ENCODE measurements at regions not wholly inside any gene's neighbourhood (a gene's known extent, or its start where the extent isn't known, plus 50 kb on each side); places are given as distances from the start of the nearest gene placed in this dataset.

DNA sequence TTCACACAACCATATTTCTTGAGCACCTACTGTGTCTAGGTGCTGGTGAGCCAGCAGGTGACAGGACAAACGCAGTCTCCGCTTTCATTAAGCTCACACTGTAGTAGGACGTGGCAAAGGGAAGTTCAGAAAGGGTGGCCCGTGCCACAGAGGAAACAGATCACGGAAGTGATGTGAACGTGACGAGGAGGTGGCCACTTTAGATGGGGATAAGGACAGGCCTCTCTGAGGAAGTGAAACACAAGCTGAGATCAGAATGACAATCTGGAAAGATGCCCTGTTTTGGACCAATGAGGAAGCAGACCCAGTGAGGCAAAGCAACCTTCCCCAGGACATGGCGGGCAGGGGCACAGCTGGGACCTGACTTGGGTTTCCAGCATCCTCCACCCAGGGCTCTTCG lies 127.4 kb upstream of the PRMT8 start:
- peaks cover 12% of the 10 kb centered on the region for H3K27me3 Mint-ChIP-seq
- H3K27ac Mint-ChIP-seq, result peak overlapping the region in 1 of 3 donors; percentile 6

DNA sequence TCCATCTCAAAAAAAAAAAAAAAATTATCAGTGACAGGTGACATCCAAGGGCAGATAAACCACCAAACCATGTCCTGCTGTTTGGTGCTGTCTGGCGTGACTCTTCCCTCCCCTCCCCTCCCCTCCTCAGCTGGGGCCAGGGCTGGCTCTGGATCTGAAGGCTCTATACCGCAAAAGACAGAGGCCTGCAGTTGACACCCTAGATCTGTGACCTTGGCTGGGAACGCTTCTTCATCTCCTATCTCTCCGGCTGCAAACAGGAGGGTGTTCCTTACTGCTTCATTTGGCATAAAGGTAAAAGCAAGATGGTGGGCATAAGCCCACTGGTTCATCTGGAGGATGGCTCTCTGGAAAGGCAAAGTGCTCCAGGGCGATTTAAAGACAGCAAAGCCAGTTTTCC lies 126.8 kb upstream of the PRMT8 start:
- Mint-ChIP-seq H3K4me1 (peaks cover 0 to 8% (median 0%) of the 10 kb centered on the region in 3 donors), H3K27me3 (peaks cover 12% of the 10 kb centered on the region), H3K4me3 (no peak overlapping the region), H3K36me3 (no peaks in the 10 kb centered on the region), H3K27ac (no peak overlapping the region), H3K9me3 (peaks cover 0 to 2% (median 0%) of the 10 kb centered on the region in 3 donors)

More for the DNA sequence above, 127.4 kb upstream of the PRMT8 start:
- Mint-ChIP-seq H3K4me3 (no peak overlapping the region), H3K9me3 (peaks cover 0 to 2% (median 0%) of the 10 kb centered on the region in 3 donors), H3K4me1 (peaks cover 0 to 8% (median 0%) of the 10 kb centered on the region in 3 donors), H3K36me3 (no peaks in the 10 kb centered on the region)

DNA sequence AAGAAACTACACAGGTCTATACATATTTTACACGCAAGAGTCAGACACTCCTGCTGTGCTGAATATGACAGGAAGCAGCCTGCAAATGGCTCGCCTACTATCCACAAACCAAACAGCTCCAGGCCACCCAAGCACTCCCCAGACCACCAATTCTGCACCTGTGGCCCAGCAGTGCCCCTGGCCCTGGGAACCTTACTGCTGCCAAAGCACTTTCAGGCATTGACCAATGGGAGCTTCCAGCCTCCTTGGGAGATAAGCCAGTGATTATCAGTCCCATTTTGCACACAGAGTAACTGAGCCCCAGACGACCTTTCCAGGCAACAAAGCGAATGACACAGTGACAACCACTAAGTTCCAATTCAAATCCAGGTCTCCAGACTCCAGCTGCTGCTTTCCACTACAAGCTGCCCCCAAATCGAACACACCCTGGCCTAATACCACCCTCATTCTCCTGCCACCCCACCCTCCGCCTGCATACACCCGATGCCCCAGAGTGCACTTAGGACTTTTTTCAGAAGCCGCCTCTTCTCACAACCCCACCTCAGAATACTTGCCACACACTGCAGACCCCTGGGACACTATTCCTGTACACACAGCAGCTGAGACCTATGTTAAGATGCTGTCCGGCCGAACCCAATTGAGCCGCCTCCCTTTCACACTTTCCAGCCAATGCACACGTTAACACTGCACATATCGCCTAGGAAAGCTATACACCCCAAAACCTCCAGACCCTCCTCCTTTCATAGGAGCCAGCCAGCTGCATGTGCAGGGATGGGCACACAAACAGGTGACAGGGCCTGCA lies 126.1 kb upstream of the PRMT8 start:
- H3K4me3 Mint-ChIP-seq, result peak overlapping the region in 2 of 4 donors; percentile 41 to 80
- H3K27ac Mint-ChIP-seq, result peak overlapping the region in 1 of 3 donors; percentile 53
- peaks cover 0 to 8% (median 0%) of the 10 kb centered on the region in 3 donors for H3K4me1 Mint-ChIP-seq
- H3K36me3 Mint-ChIP-seq, result no peaks in the 10 kb centered on the region
- H3K9me3 Mint-ChIP-seq, result peaks cover 0 to 2% (median 0%) of the 10 kb centered on the region in 3 donors
- peaks cover 12% of the 10 kb centered on the region for H3K27me3 Mint-ChIP-seq

DNA sequence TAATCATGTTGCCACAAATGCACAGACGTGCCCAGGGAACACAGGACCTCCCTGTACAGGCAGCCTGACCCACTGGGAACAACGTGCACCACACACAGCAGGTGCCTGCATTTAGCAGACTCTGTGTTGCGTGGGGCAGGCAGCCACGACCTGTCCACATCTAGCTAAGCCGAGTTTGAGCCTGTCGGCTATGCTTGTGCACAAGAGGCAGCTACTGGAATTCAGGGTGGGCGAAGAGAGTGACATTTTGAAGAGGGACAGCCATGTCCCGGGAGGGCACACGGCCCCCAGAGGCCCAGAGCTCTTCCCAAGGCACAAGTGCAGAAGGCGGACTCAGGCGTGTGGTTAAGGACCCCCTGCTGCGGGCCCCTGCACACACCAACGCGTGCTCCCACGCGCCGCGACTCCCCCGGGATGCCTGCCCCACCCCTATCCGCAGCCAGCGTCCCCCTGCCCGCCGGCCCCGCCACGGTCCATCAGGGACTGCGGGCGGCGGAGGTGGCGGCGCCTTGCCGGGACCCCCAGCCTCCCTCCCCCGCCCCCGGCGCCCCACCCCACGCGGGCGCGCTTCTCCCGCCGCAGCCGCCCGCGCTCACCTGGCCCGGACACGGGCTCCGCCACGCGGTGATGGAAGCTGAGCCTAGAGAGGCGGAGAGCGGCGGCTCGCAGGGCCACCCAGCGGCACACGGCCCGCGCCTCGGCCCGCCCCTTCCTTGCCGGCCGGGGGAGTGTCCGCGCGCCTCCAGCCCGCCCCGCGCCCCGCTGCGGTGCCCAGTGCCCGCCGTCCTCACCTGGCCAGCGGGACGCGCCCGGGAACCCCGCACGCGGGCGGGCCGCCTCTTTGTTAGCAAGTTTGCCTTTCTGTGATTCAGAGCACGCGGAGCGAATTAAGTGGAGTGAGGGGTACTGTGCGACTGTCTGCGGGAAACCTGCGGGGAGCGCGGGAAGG lies 125.3 kb upstream of the PRMT8 start:
- peak overlapping the region in 1 of 4 donors; percentile 80 for H3K4me3 Mint-ChIP-seq

DNA sequence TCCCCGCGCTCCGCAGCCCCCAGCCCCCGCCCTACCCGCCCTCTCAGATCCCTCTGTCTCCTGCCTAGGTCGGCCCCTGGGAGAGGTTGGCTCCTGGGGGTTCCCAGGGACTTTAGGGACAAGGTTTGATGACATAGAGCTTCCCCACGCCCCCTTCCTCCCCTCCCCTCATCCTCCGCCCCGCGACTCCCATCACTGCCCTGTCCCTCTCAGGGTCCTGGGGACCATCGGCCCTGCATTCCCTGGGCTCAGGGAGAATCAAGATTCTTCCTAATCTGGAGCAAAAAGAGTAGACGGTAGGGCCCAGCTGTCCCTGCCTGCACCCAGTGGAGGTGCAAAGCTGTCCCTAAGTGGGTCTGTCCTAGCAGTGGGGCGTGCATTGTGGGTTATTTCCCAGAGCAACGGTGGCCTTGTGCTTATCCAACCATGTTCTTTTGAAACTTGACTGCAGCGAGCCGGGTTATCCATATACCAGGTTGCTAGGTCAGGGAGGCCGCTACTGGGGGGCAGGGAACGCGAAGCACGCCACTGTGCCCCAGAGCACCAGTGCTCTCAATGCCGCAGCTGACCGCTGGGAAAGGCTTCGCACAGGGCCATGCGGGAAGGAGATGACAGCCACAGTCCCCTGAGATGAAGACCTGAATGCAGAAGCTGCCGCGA lies 124.4 kb upstream of the PRMT8 start:
- no peaks in the 10 kb centered on the region for H3K36me3 Mint-ChIP-seq
- H3K4me1 Mint-ChIP-seq, result peaks cover 0 to 8% (median 0%) of the 10 kb centered on the region in 3 donors
- H3K9me3 Mint-ChIP-seq, result peaks cover 0 to 2% (median 0%) of the 10 kb centered on the region in 3 donors
- H3K4me3 Mint-ChIP-seq, result no peak overlapping the region
- H3K27ac Mint-ChIP-seq, result no peak overlapping the region
- H3K27me3 Mint-ChIP-seq, result peaks cover 12% of the 10 kb centered on the region

More for the DNA sequence above, 125.3 kb upstream of the PRMT8 start:
- Mint-ChIP-seq H3K4me1 (peaks cover 0 to 8% (median 0%) of the 10 kb centered on the region in 3 donors), H3K9me3 (peaks cover 0 to 2% (median 0%) of the 10 kb centered on the region in 3 donors), H3K27ac (peak overlapping the region in 1 of 3 donors; percentile 53), H3K27me3 (peaks cover 12% of the 10 kb centered on the region), H3K36me3 (no peaks in the 10 kb centered on the region)

DNA sequence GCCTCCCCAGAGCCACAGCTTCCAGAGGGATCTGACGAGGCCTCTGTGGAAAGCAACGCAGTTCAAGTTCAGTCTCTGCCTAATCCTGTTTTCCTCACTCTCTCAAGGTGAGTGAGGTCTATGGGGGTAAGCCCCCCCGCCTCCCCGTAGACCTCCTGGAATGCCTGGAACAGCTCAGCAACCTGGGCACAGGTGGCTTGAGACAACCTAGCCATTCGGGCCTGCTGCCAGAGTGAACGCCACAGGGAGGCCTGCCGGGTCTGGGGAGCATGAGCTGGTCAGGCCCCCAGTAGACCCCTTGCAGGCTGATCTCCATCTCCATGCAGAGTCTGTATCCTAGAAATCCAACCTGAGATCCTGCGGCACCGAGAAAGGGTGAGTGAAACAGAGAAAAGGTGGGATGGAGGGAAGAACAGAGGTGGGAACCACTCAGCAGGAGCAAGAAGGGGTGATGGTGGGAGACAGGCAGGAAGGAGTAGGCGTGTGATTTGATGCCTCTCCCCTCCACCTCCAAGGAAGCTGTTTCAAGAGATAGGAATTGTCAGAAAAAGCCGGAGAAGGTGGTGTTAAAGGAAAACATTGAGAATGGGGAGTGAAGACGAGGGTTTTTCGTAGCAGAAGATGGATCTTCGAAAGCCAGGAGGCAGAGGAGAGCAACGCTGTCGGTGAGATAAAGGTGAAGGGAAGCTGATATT lies 123.1 kb upstream of the PRMT8 start:
- no peak overlapping the region for H3K27ac Mint-ChIP-seq
- peaks cover 0 to 2% (median 0%) of the 10 kb centered on the region in 3 donors for H3K9me3 Mint-ChIP-seq
- peaks cover 12% of the 10 kb centered on the region for H3K27me3 Mint-ChIP-seq
- H3K36me3 Mint-ChIP-seq, result no peaks in the 10 kb centered on the region
- peaks cover 0 to 8% (median 0%) of the 10 kb centered on the region in 3 donors for H3K4me1 Mint-ChIP-seq
- no peak overlapping the region for H3K4me3 Mint-ChIP-seq

DNA sequence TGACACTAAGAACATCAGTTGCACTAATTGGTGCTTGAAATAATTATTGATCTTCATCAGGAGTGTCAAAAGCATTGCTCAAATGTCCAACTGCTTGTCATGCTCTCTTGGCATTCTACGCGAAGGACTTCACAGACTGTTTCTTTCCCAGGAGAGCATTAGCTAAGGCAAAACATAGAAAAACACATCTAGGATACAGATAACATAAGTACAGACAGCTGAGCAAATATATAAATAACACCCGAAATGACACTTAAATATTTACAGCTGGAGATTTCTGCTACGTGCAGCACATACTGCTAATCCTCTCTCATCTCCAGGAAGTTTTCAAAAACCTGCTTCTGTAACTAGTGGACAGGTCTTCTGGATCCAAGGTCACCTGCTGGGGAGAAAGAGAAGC lies 120.0 kb upstream of the PRMT8 start:
- Mint-ChIP-seq H3K4me1 (no peaks in the 10 kb centered on the region), H3K36me3 (no peaks in the 10 kb centered on the region), H3K27ac (no peak overlapping the region), H3K9me3 (no peaks in the 10 kb centered on the region), H3K27me3 (no peaks in the 10 kb centered on the region), H3K4me3 (no peak overlapping the region)

DNA sequence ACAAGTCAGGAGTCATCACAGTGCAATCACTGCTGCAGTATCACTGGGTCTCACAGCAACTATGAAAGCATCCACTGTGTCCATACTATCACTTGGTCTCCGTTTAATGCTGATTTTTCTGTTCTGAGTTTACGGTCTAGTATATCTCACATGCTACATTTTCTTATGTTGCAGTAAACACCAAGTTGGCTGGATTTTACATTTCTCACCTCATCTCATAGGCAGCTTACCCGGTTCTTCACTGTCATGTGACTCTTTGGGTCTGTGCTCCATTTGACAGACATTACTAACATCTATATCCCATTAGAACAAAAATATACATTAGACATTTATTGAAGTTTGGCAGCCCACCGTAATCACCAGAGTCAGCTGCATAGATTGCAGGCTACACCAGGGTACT lies 115.7 kb upstream of the PRMT8 start:
- Mint-ChIP-seq H3K9me3 (peaks cover 3% of the 10 kb centered on the region in 3 donors), H3K36me3 (no peaks in the 10 kb centered on the region), H3K4me1 (no peaks in the 10 kb centered on the region), H3K4me3 (no peak overlapping the region), H3K27ac (no peak overlapping the region), H3K27me3 (peaks cover 2% of the 10 kb centered on the region)

DNA sequence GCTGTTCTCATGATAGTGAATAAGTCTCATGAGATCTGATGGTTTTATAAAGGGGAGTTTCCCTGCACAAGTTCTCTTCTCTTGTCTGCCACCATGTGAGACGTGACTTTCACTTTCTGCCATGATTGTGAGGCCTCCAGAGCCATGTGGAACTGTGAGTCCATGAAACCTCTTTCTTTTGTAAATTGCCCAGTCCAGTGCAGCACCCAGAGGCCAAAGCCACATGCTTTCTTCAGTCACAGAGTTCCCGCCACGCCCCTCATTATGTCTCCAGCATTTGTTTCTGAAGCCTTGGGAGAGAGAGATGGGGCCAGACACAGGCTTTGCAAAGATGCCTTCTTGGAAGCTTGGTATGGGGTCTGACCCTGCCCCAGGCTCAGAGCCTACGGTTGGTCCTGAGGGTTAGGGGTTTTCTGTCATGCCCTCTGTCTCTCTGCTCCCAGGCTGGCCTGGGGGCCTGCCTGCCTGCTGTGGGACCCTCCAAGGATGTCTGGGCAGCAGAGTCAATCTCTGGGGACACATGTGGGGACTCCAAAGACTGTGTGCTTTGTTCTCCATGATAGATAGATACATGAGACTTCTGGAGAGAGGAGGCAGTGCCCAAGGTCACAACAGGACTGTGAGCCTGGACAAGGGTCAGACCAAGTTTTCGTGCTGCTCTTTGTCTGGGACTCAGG lies 114.1 kb upstream of the PRMT8 start:
- peaks cover 1% of the 10 kb centered on the region for H3K36me3 Mint-ChIP-seq
- H3K27me3 Mint-ChIP-seq, result peaks cover 5% of the 10 kb centered on the region
- peaks cover 3% of the 10 kb centered on the region in 3 donors for H3K9me3 Mint-ChIP-seq
- H3K27ac Mint-ChIP-seq, result no peak overlapping the region
- H3K4me3 Mint-ChIP-seq, result no peak overlapping the region
- no peaks in the 10 kb centered on the region for H3K4me1 Mint-ChIP-seq

DNA sequence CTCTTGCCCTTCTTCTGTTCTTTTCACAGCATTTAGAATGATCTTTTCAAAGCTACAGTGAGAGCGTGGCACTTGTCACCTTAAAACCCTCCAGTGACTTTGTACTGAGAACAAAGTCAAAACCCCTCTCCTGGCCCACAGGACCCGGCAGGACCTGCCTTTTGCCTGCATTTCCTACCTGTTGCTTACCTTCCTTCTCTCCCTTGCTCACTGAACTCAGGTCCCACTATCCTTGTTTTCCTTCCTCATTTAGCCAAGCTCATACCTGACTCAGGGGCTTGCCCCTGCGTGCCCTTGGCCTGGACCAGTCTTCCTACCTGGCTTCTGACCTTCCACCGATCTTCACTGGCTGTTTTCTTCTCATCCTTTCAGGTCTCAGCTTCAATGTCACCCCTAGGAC lies 112.3 kb upstream of the PRMT8 start:
- Mint-ChIP-seq H3K27me3 (peaks cover 5% of the 10 kb centered on the region), H3K4me3 (no peak overlapping the region), H3K27ac (no peak overlapping the region), H3K36me3 (peaks cover 1% of the 10 kb centered on the region), H3K9me3 (peaks cover 3% of the 10 kb centered on the region in 3 donors), H3K4me1 (no peaks in the 10 kb centered on the region)

DNA sequence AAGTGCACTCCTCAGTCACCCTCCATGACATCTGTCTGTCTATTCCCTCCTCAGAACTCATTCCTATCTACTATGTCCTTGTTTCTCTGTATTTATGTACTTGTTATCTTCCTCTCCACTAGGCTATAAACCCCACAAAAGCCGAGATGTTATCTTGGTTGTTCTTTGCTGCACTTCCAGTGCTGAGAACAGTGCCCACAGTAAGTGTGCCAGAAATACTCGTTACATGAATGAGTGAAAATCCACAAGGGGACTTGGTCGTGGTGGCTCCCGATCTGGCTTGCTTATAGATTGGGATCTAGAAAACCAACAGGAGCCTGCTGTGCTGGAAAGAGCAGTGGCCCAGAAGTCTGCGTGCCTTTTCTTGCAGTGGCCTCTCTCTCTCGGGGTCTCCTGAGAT lies 111.9 kb upstream of the PRMT8 start:
- H3K4me1 Mint-ChIP-seq, result no peaks in the 10 kb centered on the region
- H3K36me3 Mint-ChIP-seq, result peaks cover 1% of the 10 kb centered on the region
- H3K9me3 Mint-ChIP-seq, result peaks cover 3% of the 10 kb centered on the region in 3 donors
- H3K27me3 Mint-ChIP-seq, result peaks cover 5% of the 10 kb centered on the region
- H3K27ac Mint-ChIP-seq, result no peak overlapping the region
- no peak overlapping the region for H3K4me3 Mint-ChIP-seq

DNA sequence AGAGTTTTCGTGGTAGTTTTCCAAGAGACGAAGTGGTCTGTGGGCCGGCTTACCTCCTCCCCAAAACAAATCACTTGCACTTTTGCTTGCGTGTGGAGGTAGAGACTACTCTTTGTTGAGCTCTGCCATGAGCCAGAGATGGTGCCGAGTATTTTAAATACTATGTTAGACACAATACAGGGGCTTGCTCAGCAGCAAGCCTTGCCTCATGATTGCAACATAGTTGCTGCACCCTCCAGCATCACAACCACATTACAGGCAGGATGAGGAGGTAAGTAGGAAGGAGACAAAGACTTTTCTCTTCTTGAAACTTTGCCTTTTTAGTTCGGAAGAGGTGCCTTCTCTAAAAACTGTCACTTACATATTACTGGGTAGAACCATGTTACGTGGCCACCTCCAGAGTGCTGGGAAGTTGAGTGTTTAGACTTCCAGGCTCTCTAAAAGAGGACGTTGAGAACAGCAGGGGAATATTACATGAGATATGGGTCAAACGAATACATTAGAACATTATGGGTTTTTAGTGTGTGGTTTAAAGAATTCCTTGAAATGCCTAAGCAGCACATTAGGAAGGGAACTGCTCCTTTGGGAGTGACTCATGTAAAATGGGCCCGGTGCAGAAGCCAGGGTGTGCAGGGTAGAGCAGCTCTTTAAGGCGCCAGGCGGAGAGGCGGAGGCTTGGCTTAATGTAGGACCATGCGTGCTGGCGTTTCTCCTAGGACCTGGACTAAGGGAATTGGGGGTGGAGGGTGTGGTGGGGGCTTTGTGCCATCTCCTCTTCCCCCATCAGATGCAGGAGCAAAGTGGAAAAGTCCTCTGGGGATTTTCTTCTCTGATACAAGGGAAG lies 110.6 kb upstream of the PRMT8 start:
- H3K27ac Mint-ChIP-seq, result no peak overlapping the region
- H3K9me3 Mint-ChIP-seq, result peaks cover 3% of the 10 kb centered on the region in 3 donors
- no peak overlapping the region for H3K4me3 Mint-ChIP-seq

More for the DNA sequence above, 110.6 kb upstream of the PRMT8 start:
- Mint-ChIP-seq H3K27me3 (peaks cover 5% of the 10 kb centered on the region), H3K4me1 (no peaks in the 10 kb centered on the region), H3K36me3 (peaks cover 1% of the 10 kb centered on the region)
